G401 (cell line): ENCODE measurements at regions not wholly inside any gene's neighbourhood (a gene's known extent, or its start where the extent isn't known, plus 50 kb on each side); places are given as distances from the start of the nearest gene placed in this dataset.

Experiments
- DNase-seq: peaks from one replicate; pipeline ENCODE4 v3.0.0-alpha.2; 2015; ENCODE audit warnings: low spot score
- in situ Hi-C: cut with HindIII; loops from 2 replicates; pipeline ENCODE4 v1.10.0; 2016; ENCODE audit warnings: low sequenced_read_pairs, mixed read lengths

DNA sequence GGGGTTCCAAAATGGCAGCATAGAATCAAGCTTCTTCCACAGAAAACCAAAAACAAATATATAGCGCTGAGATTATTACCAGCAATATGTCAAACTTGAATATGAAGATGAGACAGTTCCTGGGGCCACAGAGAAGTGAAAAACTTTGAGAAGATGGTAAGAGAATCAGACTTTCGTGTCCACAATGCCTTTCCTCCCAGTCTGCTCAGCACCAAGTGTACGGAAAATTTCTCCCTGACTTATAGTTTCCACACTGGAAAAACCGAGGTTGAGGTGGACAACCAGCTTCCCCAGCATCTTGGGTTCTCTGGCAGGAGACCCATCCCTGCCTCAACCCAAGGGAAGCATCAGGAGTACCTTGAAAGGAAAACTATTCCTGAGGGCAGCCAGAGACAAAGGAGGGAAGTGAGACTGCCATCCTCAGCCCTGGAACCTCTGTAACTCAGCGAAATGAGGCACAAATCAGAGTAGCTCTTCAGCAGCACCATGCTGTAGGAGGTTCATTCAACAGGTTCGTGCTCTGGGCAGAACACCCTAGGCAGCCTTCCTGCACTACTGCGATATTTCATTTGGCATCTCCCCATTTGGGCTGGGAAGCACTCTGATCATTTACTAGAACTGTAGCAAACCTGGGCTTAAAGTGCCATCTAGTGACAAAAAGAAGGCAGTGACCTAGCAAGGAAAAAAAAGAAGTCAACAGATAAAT, 52.4 kb upstream of the CAPRIN2 start:
- in situ Hi-C loops, result no loop called here
- peak; percentile 87 for DNase-seq

DNA sequence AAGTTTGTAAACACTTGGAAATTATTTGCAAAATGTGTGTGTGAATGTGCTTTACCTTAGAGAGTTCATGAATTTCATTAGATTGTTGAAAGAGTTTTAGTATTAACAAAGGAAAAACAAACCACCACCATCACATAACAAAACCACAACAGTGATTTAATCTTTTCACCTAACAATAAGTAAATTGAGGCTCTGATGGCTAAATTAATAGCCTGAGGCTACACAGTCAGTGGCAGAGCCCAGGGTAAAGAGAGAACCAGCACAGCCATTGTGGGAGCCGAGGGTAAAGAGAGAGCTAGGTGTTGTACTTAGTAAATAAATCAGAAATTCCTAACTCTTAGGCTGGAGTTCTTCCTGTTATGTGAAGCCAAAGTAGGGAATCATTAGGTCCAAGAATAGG, 51.2 kb upstream of the CAPRIN2 start:
- no peak for DNase-seq
- in situ Hi-C loops, result no loop called here
